HepG2 (cell line): ENCODE measurements at regions not wholly inside any gene's neighbourhood (a gene's known extent, or its start where the extent isn't known, plus 50 kb on each side); places are given as distances from the start of the nearest gene placed in this dataset.

Experiments used
- CTCF ChIP-seq: sonication (generic); formaldehyde crosslinking; IDR thresholded peaks from 2 replicates; pipeline ENCODE4 v1.5.0; 2020; ENCODE audit warnings: mild to moderate bottlenecking, missing genetic modification reagents, moderate library complexity
- EP300 ChIP-seq, 3 experiments: sonication (generic) in 1 of 3; formaldehyde crosslinking in 1 of 3; IDR thresholded peaks; 2 replicates each; pipeline versions ENCODE4 v1.5.1 to v1.6.1; 2011 to 2020; ENCODE audit warnings: low read depth in 2 of 3, low read length in 2 of 3, borderline replicate concordance in 1 of 3, improper control_type of control experiment in 1 of 3, mild to moderate bottlenecking in 1 of 3, missing genetic modification reagents in 1 of 3, moderate library complexity in 1 of 3
- EZH2 ChIP-seq: conservative IDR thresholded peaks from 2 replicates; pipeline ENCODE4 v1.6.1; 2012; ENCODE audit warnings: mild to moderate bottlenecking, low read depth, low read length, moderate library complexity
- FOSL1 ChIP-seq: sonication (generic); formaldehyde crosslinking; IDR thresholded peaks from 2 replicates; pipeline ENCODE4 v1.9.0; 2021; ENCODE audit warnings: missing genetic modification reagents, borderline replicate concordance
- NFYB ChIP-seq: sonication (generic); formaldehyde crosslinking; IDR thresholded peaks from 2 replicates; pipeline ENCODE4 v1.4.0; 2020; ENCODE audit warnings: missing genetic modification reagents
- SRF ChIP-seq: IDR thresholded peaks from 2 replicates; pipeline ENCODE4 v1.6.1; 2011; ENCODE audit warnings: mild to moderate bottlenecking, low read depth, low read length, moderate library complexity
- TCF12 ChIP-seq, 2 experiments: fragments of 450-650 bp in 1 of 2; sonication (generic) in 1 of 2; formaldehyde crosslinking in 1 of 2; IDR thresholded peaks; 2 replicates each; pipeline versions ENCODE4 v1.6.1 to v1.8.0; 2017 to 2022; ENCODE audit warnings: antibody characterized with exemption in 1 of 2, mild to moderate bottlenecking in 1 of 2, missing genetic modification reagents in 1 of 2, moderate library complexity in 1 of 2
- ZEB1 ChIP-seq: IDR thresholded peaks from 2 replicates; pipeline ENCODE4 v1.6.1; 2012; ENCODE audit warnings: mild to moderate bottlenecking, low read depth, inconsistent platforms; ENCODE audit not compliant: insufficient replicate concordance
- ZNF232 ChIP-seq: sonication (generic); formaldehyde crosslinking; IDR thresholded peaks from 2 replicates; pipeline ENCODE4 v1.4.0; 2020; ENCODE audit warnings: missing genetic modification reagents, borderline replicate concordance
- ZNF274 ChIP-seq: sonication (generic); formaldehyde crosslinking; IDR thresholded peaks from 2 replicates; pipeline ENCODE4 v1.5.1; 2020; ENCODE audit warnings: mild to moderate bottlenecking, missing genetic modification reagents
- ZNF414 ChIP-seq: sonication (generic); formaldehyde crosslinking; IDR thresholded peaks from 2 replicates; pipeline ENCODE4 v1.5.0; 2020; ENCODE audit warnings: missing genetic modification reagents
- ZNF639 ChIP-seq: conservative IDR thresholded peaks from 2 replicates; pipeline ENCODE4 v1.6.1; 2018; ENCODE audit warnings: missing genetic modification reagents

- TF ChIP-seq SRF (no peak), EZH2 (no peak), CTCF (CRISPR knock-in tag) (no peak), ZEB1 (no peak), ZNF414 (CRISPR knock-in tag) (no peak), ZNF274 (CRISPR knock-in tag) (no peak), NFYB (CRISPR knock-in tag) (no peak), EP300 (IDR thresholded peaks at IDR 0.05; ENCODE audit: low read depth in 2 of 2, low read length in 2 of 2) (no peak), EP300 (CRISPR knock-in tag; IDR thresholded peaks at IDR 0.05; ENCODE audit: borderline replicate concordance) (no peak), TCF12 (IDR thresholded peaks at IDR 0.05) (no peak), TCF12 (CRISPR knock-in tag; IDR thresholded peaks at IDR 0.05) (no peak), ZNF232 (CRISPR knock-in tag) (no peak), ZNF639 (no peak), FOSL1 (no peak)
Observed at GRCh38 chr7:54831644-54832095, 72.7 kb upstream of the SEC61G start.
